ENCODE measurements at regions not wholly inside any gene's neighbourhood (a gene's known extent, or its start where the extent isn't known, plus 50 kb on each side); places are given as distances from the start of the nearest gene placed in this dataset.

- no peak for TF ChIP-seq CTCF (IDR thresholded peaks at IDR 0.05; ENCODE audit: insufficient read depth, low read length, poor library complexity, severe bottlenecking)
- TF ChIP-seq EZH2phosphoT487 (conservative IDR thresholded peaks at IDR 0.05; ENCODE audit: low read length), result no peak
Observed at GRCh38 chr20:40192529-40192928, 496.5 kb downstream of the MAFB start.

All from SU-DHL-6 (cell line).